ENCODE measurements at regions not wholly inside any gene's neighbourhood (a gene's known extent, or its start where the extent isn't known, plus 50 kb on each side); places are given as distances from the start of the nearest gene placed in this dataset.
"Not testable (repeated sequence)": the region's sequence is repeated elsewhere in the genome, so short reads cannot be mapped to it uniquely, and the experiment has no call there.

DNA sequence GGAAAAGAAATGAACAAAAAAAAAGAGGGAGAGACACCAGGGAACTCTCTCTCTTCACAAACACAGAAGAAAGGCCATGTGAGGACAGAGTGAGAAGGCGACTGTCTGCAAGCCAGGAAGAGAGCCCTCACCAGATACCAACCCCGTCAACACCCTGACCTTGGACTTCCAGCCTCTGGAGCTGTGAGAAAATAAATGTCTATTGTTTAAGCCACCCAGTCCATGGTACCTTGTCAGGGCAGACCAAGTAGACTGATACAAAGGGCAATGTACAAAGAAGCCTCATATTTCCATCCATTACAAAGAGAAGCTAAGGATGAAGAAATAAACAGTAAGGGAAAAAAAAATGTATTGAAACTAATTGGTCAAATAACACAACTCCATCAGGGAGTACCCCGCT, 146.6 kb downstream of the ZNF281 start:
- Histone ChIP-seq H3K27ac (no peak overlapping the region), H3K36me3 (no peaks in the 10 kb centered on the region), H3K27me3 (no peaks in the 10 kb centered on the region), H3K9me3 (no peaks in the 10 kb centered on the region), H3K4me3 (no peak overlapping the region), H3K4me1 (no peaks in the 10 kb centered on the region)
- TF ChIP-seq, protein P1, sequence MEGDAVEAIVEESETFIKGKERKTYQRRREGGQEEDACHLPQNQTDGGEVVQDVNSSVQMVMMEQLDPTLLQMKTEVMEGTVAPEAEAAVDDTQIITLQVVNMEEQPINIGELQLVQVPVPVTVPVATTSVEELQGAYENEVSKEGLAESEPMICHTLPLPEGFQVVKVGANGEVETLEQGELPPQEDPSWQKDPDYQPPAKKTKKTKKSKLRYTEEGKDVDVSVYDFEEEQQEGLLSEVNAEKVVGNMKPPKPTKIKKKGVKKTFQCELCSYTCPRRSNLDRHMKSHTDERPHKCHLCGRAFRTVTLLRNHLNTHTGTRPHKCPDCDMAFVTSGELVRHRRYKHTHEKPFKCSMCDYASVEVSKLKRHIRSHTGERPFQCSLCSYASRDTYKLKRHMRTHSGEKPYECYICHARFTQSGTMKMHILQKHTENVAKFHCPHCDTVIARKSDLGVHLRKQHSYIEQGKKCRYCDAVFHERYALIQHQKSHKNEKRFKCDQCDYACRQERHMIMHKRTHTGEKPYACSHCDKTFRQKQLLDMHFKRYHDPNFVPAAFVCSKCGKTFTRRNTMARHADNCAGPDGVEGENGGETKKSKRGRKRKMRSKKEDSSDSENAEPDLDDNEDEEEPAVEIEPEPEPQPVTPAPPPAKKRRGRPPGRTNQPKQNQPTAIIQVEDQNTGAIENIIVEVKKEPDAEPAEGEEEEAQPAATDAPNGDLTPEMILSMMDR (IDR thresholded peaks at IDR 0.05), result no peak
- no peak for DNase-seq (ENCODE audit: low spot score)

DNA sequence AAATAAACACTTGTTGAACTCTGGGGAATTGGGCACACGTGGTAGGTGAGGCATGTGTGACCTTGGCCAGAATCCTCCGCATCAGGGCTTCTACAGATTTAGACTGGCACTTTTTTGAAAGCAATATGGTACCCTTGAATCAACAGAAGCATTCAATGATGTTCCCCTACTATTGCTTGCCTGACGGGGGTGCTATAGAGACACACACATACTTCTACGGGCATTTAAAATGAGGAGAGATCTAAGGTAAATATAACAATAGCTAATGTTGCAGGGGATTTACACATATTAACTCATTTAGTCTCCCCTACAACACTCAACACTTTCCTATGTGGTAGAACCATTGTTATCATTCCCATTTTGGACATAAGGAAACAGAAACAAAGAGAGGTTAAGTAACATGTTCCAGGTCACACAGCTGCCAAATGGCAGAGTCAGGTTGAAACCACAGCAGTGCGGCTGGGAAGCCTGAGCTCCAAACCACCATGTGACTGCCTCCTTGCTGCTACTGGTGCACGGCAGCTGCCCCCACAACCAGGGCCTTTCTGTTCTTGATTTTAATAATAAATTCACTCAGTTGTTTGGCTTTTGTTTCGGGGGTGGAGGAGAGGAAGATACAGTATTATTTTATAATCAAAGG, 147.4 kb downstream of the ZNF281 start:
- H3K4me1 ChIP-seq, result no peaks in the 10 kb centered on the region
- TF ChIP-seq, protein P1 (IDR thresholded peaks at IDR 0.05), result no peak
- DNase-seq (ENCODE audit: low spot score), result no peak
- no peaks in the 10 kb centered on the region for H3K27me3 ChIP-seq
- H3K27ac ChIP-seq, result no peak overlapping the region
- H3K36me3 ChIP-seq, result no peaks in the 10 kb centered on the region
- no peaks in the 10 kb centered on the region for H3K9me3 ChIP-seq
- no peak overlapping the region for H3K4me3 ChIP-seq

DNA sequence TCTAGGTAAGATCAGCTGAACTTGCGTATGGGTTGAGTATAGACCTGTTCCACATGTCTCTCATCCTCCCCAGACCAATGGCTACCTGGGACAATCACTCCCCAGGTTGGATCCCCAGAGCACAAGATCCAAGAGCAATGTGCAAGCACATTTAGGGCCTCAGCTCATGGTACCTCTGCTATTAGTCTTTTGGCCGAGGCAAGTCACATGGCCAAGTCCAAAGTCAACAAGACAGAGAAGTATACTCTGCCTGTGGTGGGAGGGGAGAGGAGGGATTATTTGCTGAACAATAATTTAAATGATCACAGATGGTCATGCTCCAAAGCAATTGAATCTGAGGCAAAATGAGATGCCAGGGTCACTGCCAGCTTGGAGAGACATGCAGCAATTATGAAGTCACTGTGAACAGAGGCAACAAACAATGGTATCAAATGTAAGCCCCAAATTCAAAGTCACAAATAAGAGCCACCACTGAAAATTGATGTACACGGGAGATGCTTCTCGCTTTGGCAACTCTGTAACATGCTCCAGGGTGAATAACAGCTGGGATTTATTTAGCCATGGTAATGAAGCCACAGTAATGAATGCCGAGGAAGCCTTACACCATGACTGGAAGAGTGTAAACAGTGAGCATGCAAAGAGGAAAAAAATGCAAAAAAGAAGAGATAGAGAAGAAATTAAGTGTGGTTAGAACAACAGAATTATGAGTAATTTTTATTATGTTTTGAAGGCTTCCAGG, 149.1 kb downstream of the ZNF281 start:
- Histone ChIP-seq H3K9me3 (no peaks in the 10 kb centered on the region), H3K27ac (no peak overlapping the region), H3K4me3 (no peak overlapping the region), H3K36me3 (no peaks in the 10 kb centered on the region), H3K4me1 (no peaks in the 10 kb centered on the region), H3K27me3 (no peaks in the 10 kb centered on the region)
- DNase-seq (ENCODE audit: low spot score), result no peak
- TF ChIP-seq, protein P1 (IDR thresholded peaks at IDR 0.05), result no peak

DNA sequence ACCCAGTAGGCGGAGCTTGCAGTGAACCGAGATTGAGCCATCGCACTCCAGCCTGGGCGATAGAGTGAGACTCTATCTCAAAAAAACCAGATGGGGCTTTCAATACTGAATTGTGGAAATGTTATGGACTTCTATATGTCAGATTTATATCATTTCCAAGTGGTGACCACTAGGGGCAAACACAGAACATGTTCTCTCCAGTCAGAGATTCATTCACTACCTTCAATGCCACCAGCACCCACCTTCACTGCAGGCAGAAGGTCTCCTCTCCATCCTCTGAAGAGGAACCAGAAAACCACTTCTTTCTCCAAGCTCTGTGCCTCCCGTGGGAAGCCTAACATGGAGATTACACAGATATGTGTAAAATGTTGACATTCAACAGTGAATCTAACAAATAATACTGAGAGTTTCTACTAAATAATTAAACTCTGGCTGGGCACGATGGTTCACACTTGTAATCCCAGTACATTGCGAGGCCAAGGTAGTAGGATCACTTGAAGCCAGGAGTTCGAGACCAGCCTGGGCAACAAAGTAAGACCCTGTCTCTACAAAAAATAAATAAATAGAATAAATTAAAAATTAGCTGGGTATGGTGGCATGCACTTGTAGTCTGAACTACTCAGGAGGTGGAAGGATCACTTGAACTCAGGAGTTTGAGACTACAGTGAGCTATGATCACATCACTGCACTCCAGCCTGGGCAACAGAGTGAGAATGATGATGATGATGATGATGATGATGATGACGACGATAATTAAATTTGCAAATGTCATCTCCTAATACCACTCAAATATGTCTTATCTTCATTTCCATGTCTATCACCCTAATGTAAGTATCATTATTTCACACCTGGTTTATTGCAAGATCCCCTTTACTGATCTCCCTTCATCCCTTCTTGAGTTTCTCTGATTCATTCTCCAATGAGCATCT, 151.1 kb downstream of the ZNF281 start:
- H3K9me3 ChIP-seq, result no peaks in the 10 kb centered on the region
- H3K36me3 ChIP-seq, result no peaks in the 10 kb centered on the region
- no peak for DNase-seq (ENCODE audit: low spot score)
- no peak overlapping the region for H3K4me3 ChIP-seq
- TF ChIP-seq, protein P1 (IDR thresholded peaks at IDR 0.05), result peak in 1 of 2 donors; percentile 44
- no peak overlapping the region for H3K27ac ChIP-seq
- H3K27me3 ChIP-seq, result no peaks in the 10 kb centered on the region
- no peaks in the 10 kb centered on the region for H3K4me1 ChIP-seq

DNA sequence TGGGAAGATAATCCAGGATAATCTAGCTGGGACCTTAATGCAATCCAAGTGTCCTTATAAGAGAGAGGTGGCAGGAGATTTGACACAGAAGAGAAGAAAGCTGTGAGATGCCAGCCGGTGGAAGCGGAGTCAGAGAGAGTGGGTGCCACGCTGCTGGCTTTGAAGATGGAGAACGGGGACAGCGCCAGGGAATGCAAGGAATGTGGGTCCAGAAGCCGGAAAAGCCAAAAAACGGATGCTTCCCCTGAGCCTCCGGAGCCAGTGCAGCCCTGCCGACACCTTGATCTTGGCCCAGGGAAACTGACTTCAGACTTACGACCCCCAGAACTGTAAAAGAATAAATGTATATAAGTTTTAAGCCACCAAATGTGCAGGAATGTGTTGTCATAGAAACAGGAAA, 152.6 kb downstream of the ZNF281 start:
- no peaks in the 10 kb centered on the region for H3K36me3 ChIP-seq

DNA sequence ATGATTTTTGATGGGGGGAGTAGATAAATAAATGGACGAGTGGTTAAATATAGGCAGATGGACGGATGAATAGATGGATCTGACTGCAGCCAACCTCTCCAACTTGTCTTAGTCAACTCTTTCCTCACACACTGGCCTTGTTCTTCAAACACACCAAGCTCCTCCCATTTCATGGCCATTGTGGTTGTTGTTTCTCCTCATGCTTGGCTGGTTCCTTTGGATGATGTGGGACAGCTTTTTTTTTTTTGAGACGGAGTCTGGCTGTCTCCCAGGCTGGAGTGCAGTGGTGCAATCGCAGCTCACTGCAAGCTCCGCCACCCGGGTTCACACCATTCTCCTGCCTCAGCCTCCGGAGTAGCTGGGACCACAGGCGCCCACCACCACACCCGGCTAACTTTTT, 155.2 kb downstream of the ZNF281 start:
- not testable (repeated sequence) for H3K27me3 ChIP-seq; H3K27ac ChIP-seq; H3K9me3 ChIP-seq; H3K4me1 ChIP-seq; H3K36me3 ChIP-seq; DNase-seq (ENCODE audit: low spot score); H3K4me3 ChIP-seq

More for the DNA sequence above, 152.6 kb downstream of the ZNF281 start:
- Histone ChIP-seq H3K9me3 (no peaks in the 10 kb centered on the region), H3K4me3 (no peak overlapping the region), H3K4me1 (no peaks in the 10 kb centered on the region), H3K27me3 (no peaks in the 10 kb centered on the region), H3K27ac (no peak overlapping the region)
- TF ChIP-seq, protein P1 (IDR thresholded peaks at IDR 0.05), result no peak
- DNase-seq (ENCODE audit: low spot score), result no peak
